WTC11 (cell line): ENCODE measurements at regions not wholly inside any gene's neighbourhood (a gene's known extent, or its start where the extent isn't known, plus 50 kb on each side); places are given as distances from the start of the nearest gene placed in this dataset.

Source experiments
- ATAC-seq: fragments of 200-7000 bp; cut with Tn5 transposase; 2 replicates; pipeline ENCODE4 v1.10.0; 2021; ENCODE audit warnings: mild to moderate bottlenecking, moderate library complexity
- CTCF ChIA-PET: fragments of 300-600 bp; sonication (Branson Sonifier 250); formaldehyde crosslinking; loops from one replicate; lab custom pipeline; 2021; ENCODE audit warnings: antibody characterized with exemption; lab: Charles Lee
- POLR2A ChIA-PET: fragments of 350-600 bp; sonication (Branson Sonifier 250); formaldehyde crosslinking; loops from one replicate; lab custom pipeline; 2021; ENCODE audit warnings: antibody characterized with exemption; lab: Charles Lee
- DNase-seq: peaks from one replicate; pipeline ENCODE4 v3.0.0; 2021; ENCODE audit warnings: low spot score
- H3K27ac Mint-ChIP-seq: 2 replicates; pipeline ENCODE4 v1.8.0; 2021; ENCODE audit warnings: mixed read lengths
- H3K27me3 Mint-ChIP-seq: 2 replicates; pipeline ENCODE4 v1.8.0; 2021; ENCODE audit warnings: low read depth, mild to moderate bottlenecking, moderate library complexity, mixed read lengths
- H3K36me3 Mint-ChIP-seq: 2 replicates; pipeline ENCODE4 v1.8.0; 2021; ENCODE audit warnings: mixed read lengths
- H3K4me1 Mint-ChIP-seq: 2 replicates; pipeline ENCODE4 v1.8.0; 2022; ENCODE audit warnings: mixed read lengths
- H3K4me3 Mint-ChIP-seq: 2 replicates; pipeline ENCODE4 v1.8.0; 2021; ENCODE audit warnings: mild to moderate bottlenecking, moderate library complexity, mixed read lengths
- H3K9me3 Mint-ChIP-seq: 2 replicates; pipeline ENCODE4 v1.8.0; 2021; ENCODE audit warnings: mixed read lengths
- AR ChIP-seq: fragments of 250-450 bp; sonication (Bioruptor Pico); IDR thresholded peaks from 2 replicates; pipeline ENCODE4 v1.9.0; 2021; ENCODE audit warnings: mild to moderate bottlenecking
- ARID4B ChIP-seq: sonication (generic); formaldehyde crosslinking; IDR thresholded peaks from 2 replicates; pipeline ENCODE4 v1.8.0; 2023; ENCODE audit warnings: missing genetic modification reagents, mild to moderate bottlenecking, borderline replicate concordance
- ATF1 ChIP-seq: sonication (generic); formaldehyde crosslinking; IDR thresholded peaks from 2 replicates; pipeline ENCODE4 v1.8.1; 2023; ENCODE audit warnings: mild to moderate bottlenecking, moderate library complexity, missing genetic modification reagents
- ETV6 ChIP-seq: sonication (generic); formaldehyde crosslinking; IDR thresholded peaks from 2 replicates; pipeline ENCODE4 v1.8.1; 2022; ENCODE audit warnings: mild to moderate bottlenecking, missing genetic modification reagents
- IRF1 ChIP-seq: sonication (generic); formaldehyde crosslinking; IDR thresholded peaks from 2 replicates; pipeline ENCODE4 v1.8.0; 2023; ENCODE audit warnings: missing genetic modification reagents
- JAZF1 ChIP-seq: fragments of 250-450 bp; sonication (Bioruptor Pico); IDR thresholded peaks from 2 replicates; pipeline ENCODE4 v1.9.0; 2021; ENCODE audit warnings: moderate library complexity, mild to moderate bottlenecking, inconsistent platforms
- USF2 ChIP-seq: sonication (generic); formaldehyde crosslinking; IDR thresholded peaks from 2 replicates; pipeline ENCODE4 v1.8.1; 2023; ENCODE audit warnings: mild to moderate bottlenecking, missing genetic modification reagents, moderate library complexity
- ZBTB43 ChIP-seq: sonication (generic); formaldehyde crosslinking; IDR thresholded peaks from 2 replicates; pipeline ENCODE4 v1.8.1; 2023; ENCODE audit warnings: mild to moderate bottlenecking, missing genetic modification reagents
- ZSCAN18 ChIP-seq: fragments of 250-450 bp; sonication (Bioruptor Pico); IDR thresholded peaks from 2 replicates; pipeline ENCODE4 v2.1.2; 2022; ENCODE audit warnings: mild to moderate bottlenecking, moderate library complexity
- TF ChIP-seq, protein P1 (sequence below): sonication (generic); formaldehyde crosslinking; IDR thresholded peaks from 2 replicates; pipeline ENCODE4 v1.8.0; 2023; ENCODE audit warnings: mild to moderate bottlenecking, missing genetic modification reagents
- TF ChIP-seq, protein P2 (sequence below): fragments of 250-450 bp; sonication (Bioruptor Pico); conservative IDR thresholded peaks from 2 replicates; pipeline ENCODE4 v1.9.0; 2021; ENCODE audit warnings: mild to moderate bottlenecking
- TF ChIP-seq, protein P3 (sequence below): sonication (generic); formaldehyde crosslinking; IDR thresholded peaks from 2 replicates; pipeline ENCODE4 v1.8.0; 2022; ENCODE audit warnings: mild to moderate bottlenecking, missing genetic modification reagents
- TF ChIP-seq, protein P4 (sequence below): sonication (generic); formaldehyde crosslinking; conservative IDR thresholded peaks from 2 replicates; pipeline ENCODE4 v1.8.1; 2023; ENCODE audit warnings: mild to moderate bottlenecking, low read depth, missing genetic modification reagents, moderate library complexity

- TF ChIP-seq AR: no peak
- no peak for TF ChIP-seq ZSCAN18
- TF ChIP-seq ZBTB43: no peak
- TF ChIP-seq ARID4B (CRISPR knock-in tag): no peak
- TF ChIP-seq, protein P1, sequence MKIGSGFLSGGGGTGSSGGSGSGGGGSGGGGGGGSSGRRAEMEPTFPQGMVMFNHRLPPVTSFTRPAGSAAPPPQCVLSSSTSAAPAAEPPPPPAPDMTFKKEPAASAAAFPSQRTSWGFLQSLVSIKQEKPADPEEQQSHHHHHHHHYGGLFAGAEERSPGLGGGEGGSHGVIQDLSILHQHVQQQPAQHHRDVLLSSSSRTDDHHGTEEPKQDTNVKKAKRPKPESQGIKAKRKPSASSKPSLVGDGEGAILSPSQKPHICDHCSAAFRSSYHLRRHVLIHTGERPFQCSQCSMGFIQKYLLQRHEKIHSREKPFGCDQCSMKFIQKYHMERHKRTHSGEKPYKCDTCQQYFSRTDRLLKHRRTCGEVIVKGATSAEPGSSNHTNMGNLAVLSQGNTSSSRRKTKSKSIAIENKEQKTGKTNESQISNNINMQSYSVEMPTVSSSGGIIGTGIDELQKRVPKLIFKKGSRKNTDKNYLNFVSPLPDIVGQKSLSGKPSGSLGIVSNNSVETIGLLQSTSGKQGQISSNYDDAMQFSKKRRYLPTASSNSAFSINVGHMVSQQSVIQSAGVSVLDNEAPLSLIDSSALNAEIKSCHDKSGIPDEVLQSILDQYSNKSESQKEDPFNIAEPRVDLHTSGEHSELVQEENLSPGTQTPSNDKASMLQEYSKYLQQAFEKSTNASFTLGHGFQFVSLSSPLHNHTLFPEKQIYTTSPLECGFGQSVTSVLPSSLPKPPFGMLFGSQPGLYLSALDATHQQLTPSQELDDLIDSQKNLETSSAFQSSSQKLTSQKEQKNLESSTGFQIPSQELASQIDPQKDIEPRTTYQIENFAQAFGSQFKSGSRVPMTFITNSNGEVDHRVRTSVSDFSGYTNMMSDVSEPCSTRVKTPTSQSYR (CRISPR knock-in tag): no peak
Measured at GRCh38 chr6:113734982-113735381, 122.2 kb upstream of the MARCKS start (continued).

DNA sequence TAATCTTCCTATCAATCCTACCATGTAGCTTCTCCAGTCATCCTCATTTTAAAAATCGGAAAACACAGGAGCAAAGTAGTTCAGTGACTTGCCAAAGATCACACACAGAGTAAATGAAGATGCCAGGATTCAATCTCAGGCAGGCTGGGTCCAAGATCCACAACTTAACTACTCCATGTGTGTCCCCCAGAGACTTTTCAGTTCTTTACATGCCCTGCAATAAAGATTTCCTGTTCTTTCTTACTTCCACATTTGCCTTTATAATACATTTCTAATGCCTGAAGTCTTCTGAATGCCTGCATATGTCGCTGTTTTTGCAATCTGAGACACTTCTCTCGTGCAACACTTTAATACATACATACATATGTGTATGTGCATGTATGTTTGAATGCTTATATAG is 121.7 kb upstream of the MARCKS start:
- Mint-ChIP-seq H3K4me1 (no peaks in the 10 kb centered on the region), H3K4me3 (no peak overlapping the region), H3K27ac (no peak overlapping the region), H3K36me3 (no peaks in the 10 kb centered on the region), H3K9me3 (no peaks in the 10 kb centered on the region), H3K27me3 (no peaks in the 10 kb centered on the region)
- ChIA-PET POLR2A (interaction anchor here (0.6 kb wide), 1 partner anchor 13 kb away, joined by 8 read pairs; no protein-coding TSS in a partner anchor), CTCF (no interaction called here)
- ATAC-seq: no peak
- no peak for DNase-seq
- TF ChIP-seq, protein P2, sequence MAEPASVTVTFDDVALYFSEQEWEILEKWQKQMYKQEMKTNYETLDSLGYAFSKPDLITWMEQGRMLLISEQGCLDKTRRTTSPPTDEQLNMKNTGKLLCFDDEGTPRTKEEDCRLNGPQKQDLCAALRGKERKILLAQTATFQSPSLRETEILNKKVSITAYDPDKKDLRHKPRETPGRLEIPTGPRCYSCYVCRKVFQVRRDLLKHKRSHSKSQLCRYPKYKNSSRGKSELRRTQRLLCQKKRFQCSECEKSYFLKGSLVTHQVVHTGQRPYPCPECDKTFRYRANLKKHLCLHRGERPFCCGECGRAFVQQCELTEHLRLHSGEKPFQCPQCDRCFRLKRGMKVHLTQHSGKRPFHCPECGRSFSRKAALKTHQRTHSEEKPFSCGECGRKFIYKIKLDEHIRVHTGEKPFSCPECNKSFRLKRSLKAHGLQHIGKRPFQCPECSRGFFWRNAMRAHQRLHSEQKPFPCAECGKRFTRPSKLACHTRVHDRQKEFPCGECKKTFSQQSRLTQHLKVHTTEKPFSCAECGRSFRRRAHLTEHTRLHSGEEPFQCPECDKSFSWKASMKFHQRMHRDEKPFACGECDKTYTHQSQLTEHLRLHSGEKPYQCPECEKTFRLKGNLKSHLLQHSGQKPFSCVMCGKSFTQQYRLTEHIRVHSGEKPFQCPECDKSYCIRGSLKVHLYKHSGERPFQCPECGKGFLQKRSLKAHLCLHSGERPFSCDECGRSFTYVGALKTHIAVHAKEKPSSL: no peak
- no peak for TF ChIP-seq ATF1 (CRISPR knock-in tag)
- TF ChIP-seq IRF1: no peak
- TF ChIP-seq, protein P3, sequence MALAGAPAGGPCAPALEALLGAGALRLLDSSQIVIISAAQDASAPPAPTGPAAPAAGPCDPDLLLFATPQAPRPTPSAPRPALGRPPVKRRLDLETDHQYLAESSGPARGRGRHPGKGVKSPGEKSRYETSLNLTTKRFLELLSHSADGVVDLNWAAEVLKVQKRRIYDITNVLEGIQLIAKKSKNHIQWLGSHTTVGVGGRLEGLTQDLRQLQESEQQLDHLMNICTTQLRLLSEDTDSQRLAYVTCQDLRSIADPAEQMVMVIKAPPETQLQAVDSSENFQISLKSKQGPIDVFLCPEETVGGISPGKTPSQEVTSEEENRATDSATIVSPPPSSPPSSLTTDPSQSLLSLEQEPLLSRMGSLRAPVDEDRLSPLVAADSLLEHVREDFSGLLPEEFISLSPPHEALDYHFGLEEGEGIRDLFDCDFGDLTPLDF (CRISPR knock-in tag): no peak
- no peak for TF ChIP-seq JAZF1
- TF ChIP-seq, protein P4, sequence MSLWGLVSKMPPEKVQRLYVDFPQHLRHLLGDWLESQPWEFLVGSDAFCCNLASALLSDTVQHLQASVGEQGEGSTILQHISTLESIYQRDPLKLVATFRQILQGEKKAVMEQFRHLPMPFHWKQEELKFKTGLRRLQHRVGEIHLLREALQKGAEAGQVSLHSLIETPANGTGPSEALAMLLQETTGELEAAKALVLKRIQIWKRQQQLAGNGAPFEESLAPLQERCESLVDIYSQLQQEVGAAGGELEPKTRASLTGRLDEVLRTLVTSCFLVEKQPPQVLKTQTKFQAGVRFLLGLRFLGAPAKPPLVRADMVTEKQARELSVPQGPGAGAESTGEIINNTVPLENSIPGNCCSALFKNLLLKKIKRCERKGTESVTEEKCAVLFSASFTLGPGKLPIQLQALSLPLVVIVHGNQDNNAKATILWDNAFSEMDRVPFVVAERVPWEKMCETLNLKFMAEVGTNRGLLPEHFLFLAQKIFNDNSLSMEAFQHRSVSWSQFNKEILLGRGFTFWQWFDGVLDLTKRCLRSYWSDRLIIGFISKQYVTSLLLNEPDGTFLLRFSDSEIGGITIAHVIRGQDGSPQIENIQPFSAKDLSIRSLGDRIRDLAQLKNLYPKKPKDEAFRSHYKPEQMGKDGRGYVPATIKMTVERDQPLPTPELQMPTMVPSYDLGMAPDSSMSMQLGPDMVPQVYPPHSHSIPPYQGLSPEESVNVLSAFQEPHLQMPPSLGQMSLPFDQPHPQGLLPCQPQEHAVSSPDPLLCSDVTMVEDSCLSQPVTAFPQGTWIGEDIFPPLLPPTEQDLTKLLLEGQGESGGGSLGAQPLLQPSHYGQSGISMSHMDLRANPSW (CRISPR knock-in tag): no peak
- TF ChIP-seq USF2 (CRISPR knock-in tag): no peak
- TF ChIP-seq ETV6: no peak
